HG03025 (cell line): ENCODE measurements at regions not wholly inside any gene's neighbourhood (a gene's known extent, or its start where the extent isn't known, plus 50 kb on each side); places are given as distances from the start of the nearest gene placed in this dataset.
"Not testable (repeated sequence)": the region's sequence is repeated elsewhere in the genome, so short reads cannot be mapped to it uniquely, and the experiment has no call there.

Experiments
- ATAC-seq: cut with Tn5 transposase; IDR thresholded peaks from one replicate; pipeline ENCODE4 v1.9.1; 2021; ENCODE audit warnings: mild to moderate bottlenecking, moderate library complexity; ENCODE audit not compliant: unreplicated experiment, low FRiP score

DNA sequence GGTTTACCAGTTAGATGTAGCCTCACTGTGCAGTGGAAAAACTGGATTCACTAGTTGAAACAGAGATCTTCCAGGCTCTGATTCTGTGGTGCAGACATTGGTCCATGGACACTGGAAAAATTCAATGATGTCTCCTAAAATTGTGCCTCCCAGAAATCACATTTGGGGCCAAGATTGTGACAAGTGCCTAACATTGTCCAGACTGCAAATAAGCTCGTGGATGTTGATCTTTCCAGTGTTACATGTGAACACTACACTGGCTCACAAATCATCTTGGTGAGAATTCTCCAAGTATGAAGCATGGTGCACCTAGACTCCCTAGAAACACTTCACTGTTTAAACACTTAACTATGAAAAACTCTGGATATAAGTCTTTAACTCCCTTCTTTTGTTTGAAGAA lies 140.4 kb downstream of the HAO1 start:
- no peak for ATAC-seq

GRCh38 chr20:7803411-7804151 lies 136.7 kb downstream of the HAO1 start:
- ATAC-seq = not testable (repeated sequence)

DNA sequence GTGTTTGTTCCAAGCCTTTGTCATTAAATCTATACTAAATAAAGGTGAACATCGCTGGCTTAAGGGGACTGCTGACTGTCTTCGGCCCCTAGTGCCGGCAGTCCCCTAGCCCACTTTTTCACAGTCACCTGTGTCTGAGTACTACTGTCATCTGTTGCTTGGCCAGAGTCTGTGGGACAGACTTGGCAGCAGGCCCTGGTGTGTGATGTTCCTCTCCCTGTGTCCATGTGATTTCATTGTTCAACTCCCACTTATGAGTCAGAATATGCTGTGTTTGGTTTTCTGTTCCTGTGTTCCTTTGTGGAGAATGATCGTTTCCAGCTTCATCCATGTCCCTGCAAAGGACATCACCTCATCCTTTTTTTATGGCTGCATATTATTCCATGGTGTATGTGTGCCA lies 133.4 kb downstream of the HAO1 start:
- ATAC-seq = no peak

GRCh38 chr20:7817286-7817685 lies 123.0 kb downstream of the HAO1 start:
- ATAC-seq = no peak

- no peak for ATAC-seq
Measured at GRCh38 chr20:7818477-7818876, 121.8 kb downstream of the HAO1 start.

- ATAC-seq = no peak
Measured at GRCh38 chr20:7820897-7821296, 119.4 kb downstream of the HAO1 start.

DNA sequence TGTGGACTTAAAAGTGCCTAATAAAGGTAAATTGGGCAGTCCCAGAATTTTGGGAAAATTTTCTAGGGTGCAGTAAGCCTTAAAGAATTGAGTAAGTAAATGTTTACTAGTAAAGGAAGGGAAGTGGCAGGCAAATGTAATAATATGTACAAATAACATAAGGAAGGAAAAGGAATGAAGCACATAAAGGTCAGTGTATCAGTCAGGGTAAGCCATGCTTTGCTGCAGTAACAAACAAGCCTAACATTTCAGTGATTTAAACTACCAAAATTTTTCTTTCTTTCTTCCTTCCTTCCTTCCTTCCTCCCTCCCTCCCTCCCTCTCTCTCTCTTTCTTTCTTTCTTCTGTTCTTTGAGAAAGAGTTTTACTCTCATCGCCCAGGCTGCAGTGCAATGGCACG lies 117.5 kb downstream of the HAO1 start:
- no peak for ATAC-seq

DNA sequence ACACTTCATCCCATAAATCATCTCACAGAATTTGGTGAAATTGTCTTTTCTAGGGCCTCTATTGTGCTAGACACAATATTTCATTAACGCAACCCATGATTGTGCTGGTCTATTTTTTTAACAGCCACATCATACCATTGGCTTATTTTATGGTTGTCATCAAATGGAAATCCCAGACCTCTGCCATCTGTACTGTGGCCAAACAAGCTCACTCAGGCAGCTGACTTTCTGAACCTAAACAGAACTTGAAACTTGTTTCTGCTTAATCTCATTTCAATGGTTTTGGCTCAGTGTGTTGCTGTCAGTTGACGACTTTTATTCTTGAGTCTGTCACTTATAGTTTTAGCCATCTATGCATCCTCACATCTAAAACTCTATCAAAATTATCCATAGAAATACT lies 111.8 kb downstream of the HAO1 start:
- no peak for ATAC-seq

DNA sequence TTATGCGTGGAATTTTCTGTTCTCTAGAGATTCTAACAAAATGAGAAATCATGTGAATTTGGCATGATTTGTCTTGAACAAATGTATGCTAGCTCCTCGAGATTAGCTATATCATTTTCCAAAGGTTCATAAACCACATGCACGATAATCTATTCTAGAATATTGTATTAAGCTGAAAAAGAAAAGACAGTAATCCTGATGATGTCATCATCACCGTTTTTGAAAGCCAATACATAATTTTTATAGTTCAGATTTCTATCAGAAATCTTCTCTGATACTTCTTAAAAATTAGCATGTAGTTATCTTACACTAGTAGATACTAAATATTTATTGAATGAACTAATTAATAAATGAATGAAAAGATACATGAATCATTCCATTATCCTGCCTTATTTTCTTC lies 111.2 kb downstream of the HAO1 start:
- no peak for ATAC-seq

GRCh38 chr20:7829776-7830175 lies 110.5 kb downstream of the HAO1 start:
- no peak for ATAC-seq
